ENCODE measurements at regions not wholly inside any gene's neighbourhood (a gene's known extent, or its start where the extent isn't known, plus 50 kb on each side); places are given as distances from the start of the nearest gene placed in this dataset.
"Not testable (repeated sequence)": the region's sequence is repeated elsewhere in the genome, so short reads cannot be mapped to it uniquely, and the experiment has no call there.

- no peaks in the 10 kb centered on the region for H3K36me3 Mint-ChIP-seq
- H3K4me1 Mint-ChIP-seq: no peaks in the 10 kb centered on the region
- no peak overlapping the region for H3K4me3 Mint-ChIP-seq
- no peak for DNase-seq
- no peaks in the 10 kb centered on the region for H3K9me3 Mint-ChIP-seq
- H3K27ac Mint-ChIP-seq: no peak overlapping the region
- H3K27me3 Mint-ChIP-seq (ENCODE audit: low read depth in 3 of 3): peaks cover 2 to 14% (median 4%) of the 10 kb centered on the region in 3 donors
Measured at GRCh38 chr7:106572394-106573124, 88.4 kb downstream of the CCDC71L start.

GRCh38 chr7:106571563-106571962 lies 89.4 kb downstream of the CCDC71L start:
- Mint-ChIP-seq H3K27me3 (ENCODE audit: low read depth in 3 of 3) (peaks cover 2 to 14% (median 7%) of the 10 kb centered on the region in 3 donors), H3K27ac (no peak overlapping the region), H3K9me3 (no peaks in the 10 kb centered on the region), H3K36me3 (no peaks in the 10 kb centered on the region), H3K4me1 (no peaks in the 10 kb centered on the region), H3K4me3 (no peak overlapping the region)
- DNase-seq: no peak

- Mint-ChIP-seq H3K27ac (no peak overlapping the region), H3K4me1 (no peaks in the 10 kb centered on the region), H3K9me3 (no peaks in the 10 kb centered on the region), H3K27me3 (ENCODE audit: low read depth in 3 of 3) (peaks cover 2 to 14% (median 10%) of the 10 kb centered on the region in 3 donors), H3K36me3 (no peaks in the 10 kb centered on the region), H3K4me3 (no peak overlapping the region)
- no peak for DNase-seq
Measured at GRCh38 chr7:106570948-106571418, 90.0 kb downstream of the CCDC71L start.

- H3K9me3 Mint-ChIP-seq: no peaks in the 10 kb centered on the region
- H3K27ac Mint-ChIP-seq: no peak overlapping the region
- peaks cover 2 to 14% (median 10%) of the 10 kb centered on the region in 3 donors for H3K27me3 Mint-ChIP-seq (ENCODE audit: low read depth in 3 of 3)
- no peak overlapping the region for H3K4me3 Mint-ChIP-seq
- no peaks in the 10 kb centered on the region for H3K36me3 Mint-ChIP-seq
- DNase-seq: no peak
- H3K4me1 Mint-ChIP-seq: no peaks in the 10 kb centered on the region
Measured at GRCh38 chr7:106570146-106570545, 90.8 kb downstream of the CCDC71L start.

GRCh38 chr7:106569500-106569929 lies 91.4 kb downstream of the CCDC71L start:
- H3K4me3 Mint-ChIP-seq: no peak overlapping the region
- H3K27me3 Mint-ChIP-seq (ENCODE audit: low read depth in 3 of 3): peaks cover 2 to 13% (median 10%) of the 10 kb centered on the region in 3 donors
- no peak for DNase-seq

GRCh38 chr7:106568680-106569499 lies 92.1 kb downstream of the CCDC71L start:
- no peak for DNase-seq
- Mint-ChIP-seq H3K9me3 (no peaks in the 10 kb centered on the region), H3K4me3 (no peak overlapping the region), H3K27ac (no peak overlapping the region), H3K4me1 (no peaks in the 10 kb centered on the region), H3K36me3 (no peaks in the 10 kb centered on the region), H3K27me3 (ENCODE audit: low read depth in 3 of 3) (peaks cover 4 to 14% (median 10%) of the 10 kb centered on the region in 3 donors)

More at GRCh38 chr7:106569500-106569929, 91.4 kb downstream of the CCDC71L start:
- H3K36me3 Mint-ChIP-seq: no peaks in the 10 kb centered on the region
- no peak overlapping the region for H3K27ac Mint-ChIP-seq
- no peaks in the 10 kb centered on the region for H3K9me3 Mint-ChIP-seq
- no peaks in the 10 kb centered on the region for H3K4me1 Mint-ChIP-seq

GRCh38 chr7:106568002-106568679 lies 92.8 kb downstream of the CCDC71L start:
- peaks cover 4 to 16% (median 10%) of the 10 kb centered on the region in 3 donors for H3K27me3 Mint-ChIP-seq (ENCODE audit: low read depth in 3 of 3)
- no peaks in the 10 kb centered on the region for H3K9me3 Mint-ChIP-seq
- no peak for DNase-seq
- no peaks in the 10 kb centered on the region for H3K36me3 Mint-ChIP-seq
- H3K4me3 Mint-ChIP-seq: no peak overlapping the region
- H3K4me1 Mint-ChIP-seq: no peaks in the 10 kb centered on the region
- no peak overlapping the region for H3K27ac Mint-ChIP-seq

- H3K27me3 Mint-ChIP-seq (ENCODE audit: low read depth in 3 of 3): peaks cover 4 to 14% (median 10%) of the 10 kb centered on the region in 3 donors
- DNase-seq, H3K27ac Mint-ChIP-seq, H3K36me3 Mint-ChIP-seq, H3K4me3 Mint-ChIP-seq, H3K9me3 Mint-ChIP-seq, H3K4me1 Mint-ChIP-seq: not testable (repeated sequence)
Measured at GRCh38 chr7:106567204-106568001, 93.6 kb downstream of the CCDC71L start.

- Mint-ChIP-seq H3K36me3 (no peaks in the 10 kb centered on the region), H3K27ac (no peak overlapping the region), H3K4me1 (no peaks in the 10 kb centered on the region), H3K4me3 (no peak overlapping the region), H3K9me3 (peaks cover 0 to 1% (median 0%) of the 10 kb centered on the region in 6 donors), H3K27me3 (ENCODE audit: low read depth in 3 of 3) (peaks cover 2 to 11% (median 10%) of the 10 kb centered on the region in 3 donors)
- no peak for DNase-seq
Measured at GRCh38 chr7:106566672-106567071, 94.3 kb downstream of the CCDC71L start.

GRCh38 chr7:106566196-106566595 lies 94.8 kb downstream of the CCDC71L start:
- peaks cover 3 to 10% (median 9%) of the 10 kb centered on the region in 3 donors for H3K27me3 Mint-ChIP-seq (ENCODE audit: low read depth in 3 of 3)
- DNase-seq: no peak
- peaks cover 0 to 1% (median 0%) of the 10 kb centered on the region in 6 donors for H3K9me3 Mint-ChIP-seq
- no peak overlapping the region for H3K27ac Mint-ChIP-seq
- H3K4me1 Mint-ChIP-seq: no peaks in the 10 kb centered on the region
- no peaks in the 10 kb centered on the region for H3K36me3 Mint-ChIP-seq
- H3K4me3 Mint-ChIP-seq: no peak overlapping the region

- Mint-ChIP-seq H3K9me3 (peaks cover 0 to 1% (median 0%) of the 10 kb centered on the region in 6 donors), H3K4me3 (no peak overlapping the region), H3K27ac (no peak overlapping the region), H3K36me3 (no peaks in the 10 kb centered on the region), H3K4me1 (no peaks in the 10 kb centered on the region), H3K27me3 (ENCODE audit: low read depth in 3 of 3) (peaks cover 3 to 9% (median 5%) of the 10 kb centered on the region in 3 donors)
- DNase-seq: no peak
Measured at GRCh38 chr7:106565428-106565827, 95.5 kb downstream of the CCDC71L start.

GRCh38 chr7:106563466-106564150 lies 97.3 kb downstream of the CCDC71L start:
- Mint-ChIP-seq H3K4me3 (no peak overlapping the region), H3K9me3 (peaks cover 0 to 1% (median 0%) of the 10 kb centered on the region in 6 donors), H3K27me3 (ENCODE audit: low read depth in 3 of 3) (peaks cover 6 to 14% (median 9%) of the 10 kb centered on the region in 3 donors), H3K4me1 (no peaks in the 10 kb centered on the region), H3K36me3 (no peaks in the 10 kb centered on the region), H3K27ac (no peak overlapping the region)
- no peak for DNase-seq
